K562 (cell line): ENCODE measurements at regions not wholly inside any gene's neighbourhood (a gene's known extent, or its start where the extent isn't known, plus 50 kb on each side); places are given as distances from the start of the nearest gene placed in this dataset.

Experiments used
- FOXA1 ChIP-seq: fragments of 450-650 bp; IDR thresholded peaks from 2 replicates; pipeline ENCODE4 v1.6.1; 2016; ENCODE audit warnings: mild to moderate bottlenecking, borderline replicate concordance
- HDAC2 ChIP-seq: fragments of 450-650 bp; IDR thresholded peaks from 2 replicates; pipeline ENCODE4 v1.6.1; 2016; ENCODE audit warnings: mild to moderate bottlenecking
- HMG20A ChIP-seq: fragments of 450-650 bp; formaldehyde crosslinking; conservative IDR thresholded peaks from 2 replicates; pipeline ENCODE4 v1.4.0; 2020; ENCODE audit warnings: mild to moderate bottlenecking, mixed read lengths
- RBBP5 ChIP-seq: fragments of 200-600 bp; sonication (generic); IDR thresholded peaks from 2 replicates; pipeline ENCODE4 v1.6.1; 2012; ENCODE audit warnings: borderline replicate concordance, mild to moderate bottlenecking, low read length, control low read depth, inconsistent platforms; ENCODE audit not compliant: insufficient read depth, poor library complexity, severe bottlenecking
- SRF ChIP-seq, 2 experiments: fragments of 250-450, 450-650 bp in 1 of 2; sonication (Bioruptor Pico) in 1 of 2; sonication (generic) in 1 of 2; formaldehyde crosslinking; IDR thresholded peaks; 2 replicates each; pipeline versions ENCODE4 v1.5.0 to v1.5.1; 2020 to 2022; ENCODE audit warnings: mild to moderate bottlenecking in 1 of 2, missing genetic modification reagents in 1 of 2
- TOE1 ChIP-seq, 2 experiments: fragments of 450-650 bp in 1 of 2; sonication (generic) in 1 of 2; formaldehyde crosslinking in 1 of 2; IDR thresholded peaks; 2 replicates each; pipeline versions ENCODE4 v1.7.1 to v1.8.0; 2016 to 2022; ENCODE audit warnings: borderline replicate concordance in 2 of 2, mild to moderate bottlenecking in 2 of 2, antibody characterized with exemption in 1 of 2, inconsistent platforms in 1 of 2, low read depth in 1 of 2, missing genetic modification reagents in 1 of 2, moderate library complexity in 1 of 2
- TF ChIP-seq, protein P1 (sequence below): fragments of 250-450 bp; sonication (Bioruptor Pico); IDR thresholded peaks from 2 replicates; pipeline ENCODE4 v1.5.0; 2022; ENCODE audit warnings: mild to moderate bottlenecking
- TF ChIP-seq, protein P2 (sequence below), 2 experiments: IDR thresholded peaks in 1 of 2; conservative IDR thresholded peaks in 1 of 2; 2 replicates each; pipeline ENCODE4 v1.6.1; 2016; ENCODE audit warnings: low read depth in 2 of 2, mild to moderate bottlenecking in 1 of 2, missing compliant biosample characterization in 1 of 2, missing genetic modification characterization in 1 of 2, moderate library complexity in 1 of 2
- TF ChIP-seq, protein P3 (sequence below): fragments of 200-400 bp; formaldehyde crosslinking; IDR thresholded peaks from 2 replicates; pipeline ENCODE4 v1.6.1; 2017; ENCODE audit warnings: mild to moderate bottlenecking, low read depth, low read length, moderate library complexity
- TF ChIP-seq, protein P4 (sequence below): fragments of 250-450 bp; sonication (Bioruptor Pico); IDR thresholded peaks from 2 replicates; pipeline ENCODE4 v1.4.0; 2020; ENCODE audit warnings: mild to moderate bottlenecking, moderate library complexity, borderline replicate concordance

DNA sequence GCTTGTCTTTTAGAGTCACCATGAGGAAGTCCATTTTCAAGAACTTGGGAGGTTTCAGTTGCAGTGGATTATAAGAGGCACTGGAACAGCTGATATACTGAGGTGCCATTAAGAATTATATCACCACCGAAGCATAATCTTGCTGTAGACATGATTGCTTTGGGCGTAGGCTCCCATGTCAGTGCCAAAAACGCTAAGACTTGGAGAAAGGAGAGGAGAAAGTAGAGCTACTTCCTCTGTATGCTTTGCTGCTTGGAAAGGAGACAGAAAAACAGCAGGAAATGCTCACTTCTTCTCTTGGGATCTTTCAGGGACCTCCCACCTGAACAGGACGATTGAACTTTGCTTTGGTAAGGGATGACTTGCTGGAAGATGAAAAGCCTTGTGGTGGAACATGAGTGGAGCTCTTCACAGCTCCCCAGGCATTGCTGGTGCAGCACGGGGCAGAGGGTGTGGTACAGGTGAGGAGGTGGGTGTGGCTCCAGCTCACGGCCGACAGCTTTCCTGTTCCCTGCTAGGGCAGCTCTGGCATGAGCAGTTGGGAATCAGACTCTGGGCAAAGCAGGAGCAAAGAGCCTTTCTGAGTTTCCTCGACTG is 190.4 kb upstream of the JAG1 start (continued):
- TF ChIP-seq, protein P1, sequence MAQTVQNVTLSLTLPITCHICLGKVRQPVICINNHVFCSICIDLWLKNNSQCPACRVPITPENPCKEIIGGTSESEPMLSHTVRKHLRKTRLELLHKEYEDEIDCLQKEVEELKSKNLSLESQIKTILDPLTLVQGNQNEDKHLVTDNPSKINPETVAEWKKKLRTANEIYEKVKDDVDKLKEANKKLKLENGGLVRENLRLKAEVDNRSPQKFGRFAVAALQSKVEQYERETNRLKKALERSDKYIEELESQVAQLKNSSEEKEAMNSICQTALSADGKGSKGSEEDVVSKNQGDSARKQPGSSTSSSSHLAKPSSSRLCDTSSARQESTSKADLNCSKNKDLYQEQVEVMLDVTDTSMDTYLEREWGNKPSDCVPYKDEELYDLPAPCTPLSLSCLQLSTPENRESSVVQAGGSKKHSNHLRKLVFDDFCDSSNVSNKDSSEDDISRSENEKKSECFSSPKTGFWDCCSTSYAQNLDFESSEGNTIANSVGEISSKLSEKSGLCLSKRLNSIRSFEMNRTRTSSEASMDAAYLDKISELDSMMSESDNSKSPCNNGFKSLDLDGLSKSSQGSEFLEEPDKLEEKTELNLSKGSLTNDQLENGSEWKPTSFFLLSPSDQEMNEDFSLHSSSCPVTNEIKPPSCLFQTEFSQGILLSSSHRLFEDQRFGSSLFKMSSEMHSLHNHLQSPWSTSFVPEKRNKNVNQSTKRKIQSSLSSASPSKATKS (CRISPR knock-in tag), result no peak
- TF ChIP-seq HDAC2 (no peak), TOE1 (IDR thresholded peaks at IDR 0.05; ENCODE audit: borderline replicate concordance) (no peak), TOE1 (CRISPR knock-in tag; IDR thresholded peaks at IDR 0.05; ENCODE audit: borderline replicate concordance, low read depth) (no peak), FOXA1 (no peak), SRF (CRISPR knock-in tag; IDR thresholded peaks at IDR 0.05) (no peak), RBBP5 (no peak), HMG20A (CRISPR knock-in tag) (no peak)
- TF ChIP-seq, protein P2, sequence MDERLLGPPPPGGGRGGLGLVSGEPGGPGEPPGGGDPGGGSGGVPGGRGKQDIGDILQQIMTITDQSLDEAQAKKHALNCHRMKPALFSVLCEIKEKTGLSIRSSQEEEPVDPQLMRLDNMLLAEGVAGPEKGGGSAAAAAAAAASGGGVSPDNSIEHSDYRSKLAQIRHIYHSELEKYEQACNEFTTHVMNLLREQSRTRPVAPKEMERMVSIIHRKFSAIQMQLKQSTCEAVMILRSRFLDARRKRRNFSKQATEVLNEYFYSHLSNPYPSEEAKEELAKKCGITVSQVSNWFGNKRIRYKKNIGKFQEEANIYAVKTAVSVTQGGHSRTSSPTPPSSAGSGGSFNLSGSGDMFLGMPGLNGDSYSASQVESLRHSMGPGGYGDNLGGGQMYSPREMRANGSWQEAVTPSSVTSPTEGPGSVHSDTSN (CRISPR knock-in tag; IDR thresholded peaks at IDR 0.05; ENCODE audit: low read depth), result no peak
- TF ChIP-seq, protein P2 (tag; conservative IDR thresholded peaks at IDR 0.05; ENCODE audit: low read depth), result no peak
- TF ChIP-seq, protein P3, sequence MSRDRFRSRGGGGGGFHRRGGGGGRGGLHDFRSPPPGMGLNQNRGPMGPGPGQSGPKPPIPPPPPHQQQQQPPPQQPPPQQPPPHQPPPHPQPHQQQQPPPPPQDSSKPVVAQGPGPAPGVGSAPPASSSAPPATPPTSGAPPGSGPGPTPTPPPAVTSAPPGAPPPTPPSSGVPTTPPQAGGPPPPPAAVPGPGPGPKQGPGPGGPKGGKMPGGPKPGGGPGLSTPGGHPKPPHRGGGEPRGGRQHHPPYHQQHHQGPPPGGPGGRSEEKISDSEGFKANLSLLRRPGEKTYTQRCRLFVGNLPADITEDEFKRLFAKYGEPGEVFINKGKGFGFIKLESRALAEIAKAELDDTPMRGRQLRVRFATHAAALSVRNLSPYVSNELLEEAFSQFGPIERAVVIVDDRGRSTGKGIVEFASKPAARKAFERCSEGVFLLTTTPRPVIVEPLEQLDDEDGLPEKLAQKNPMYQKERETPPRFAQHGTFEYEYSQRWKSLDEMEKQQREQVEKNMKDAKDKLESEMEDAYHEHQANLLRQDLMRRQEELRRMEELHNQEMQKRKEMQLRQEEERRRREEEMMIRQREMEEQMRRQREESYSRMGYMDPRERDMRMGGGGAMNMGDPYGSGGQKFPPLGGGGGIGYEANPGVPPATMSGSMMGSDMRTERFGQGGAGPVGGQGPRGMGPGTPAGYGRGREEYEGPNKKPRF, result no peak
- TF ChIP-seq, protein P4, sequence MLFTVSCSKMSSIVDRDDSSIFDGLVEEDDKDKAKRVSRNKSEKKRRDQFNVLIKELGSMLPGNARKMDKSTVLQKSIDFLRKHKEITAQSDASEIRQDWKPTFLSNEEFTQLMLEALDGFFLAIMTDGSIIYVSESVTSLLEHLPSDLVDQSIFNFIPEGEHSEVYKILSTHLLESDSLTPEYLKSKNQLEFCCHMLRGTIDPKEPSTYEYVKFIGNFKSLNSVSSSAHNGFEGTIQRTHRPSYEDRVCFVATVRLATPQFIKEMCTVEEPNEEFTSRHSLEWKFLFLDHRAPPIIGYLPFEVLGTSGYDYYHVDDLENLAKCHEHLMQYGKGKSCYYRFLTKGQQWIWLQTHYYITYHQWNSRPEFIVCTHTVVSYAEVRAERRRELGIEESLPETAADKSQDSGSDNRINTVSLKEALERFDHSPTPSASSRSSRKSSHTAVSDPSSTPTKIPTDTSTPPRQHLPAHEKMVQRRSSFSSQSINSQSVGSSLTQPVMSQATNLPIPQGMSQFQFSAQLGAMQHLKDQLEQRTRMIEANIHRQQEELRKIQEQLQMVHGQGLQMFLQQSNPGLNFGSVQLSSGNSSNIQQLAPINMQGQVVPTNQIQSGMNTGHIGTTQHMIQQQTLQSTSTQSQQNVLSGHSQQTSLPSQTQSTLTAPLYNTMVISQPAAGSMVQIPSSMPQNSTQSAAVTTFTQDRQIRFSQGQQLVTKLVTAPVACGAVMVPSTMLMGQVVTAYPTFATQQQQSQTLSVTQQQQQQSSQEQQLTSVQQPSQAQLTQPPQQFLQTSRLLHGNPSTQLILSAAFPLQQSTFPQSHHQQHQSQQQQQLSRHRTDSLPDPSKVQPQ (CRISPR knock-in tag), result no peak
